ENCODE measurements at regions not wholly inside any gene's neighbourhood (a gene's known extent, or its start where the extent isn't known, plus 50 kb on each side); places are given as distances from the start of the nearest gene placed in this dataset.
A peak's percentile ranks its signal among the peaks of the same experiment; 100 is the strongest.

DNA sequence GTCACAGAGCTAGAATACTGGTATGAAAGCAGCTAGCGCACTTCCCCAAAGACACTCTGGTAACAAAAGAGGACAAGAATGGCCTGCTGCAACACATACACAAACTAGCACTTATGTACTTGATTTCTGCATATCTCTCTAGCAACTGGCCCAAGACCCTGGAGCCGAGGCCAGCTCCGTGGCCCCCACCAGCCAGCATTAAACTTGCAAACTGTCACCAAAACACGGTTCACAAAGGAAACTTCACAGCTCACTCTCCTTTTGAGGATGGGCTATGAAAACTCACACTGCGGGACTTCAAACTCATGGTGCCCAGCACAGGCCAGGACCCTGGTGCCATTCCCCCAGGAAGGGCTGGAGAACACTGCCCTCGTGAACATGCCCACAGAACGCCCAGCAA is 115.9 kb upstream of the RPS6KA2 start:
- 86 to 94% (median 93%) methylated on average over 7 of the region's 7 CpGs for WGBS, 3 donors
- intact Hi-C loops (cut with DNase I): no loop called here

DNA sequence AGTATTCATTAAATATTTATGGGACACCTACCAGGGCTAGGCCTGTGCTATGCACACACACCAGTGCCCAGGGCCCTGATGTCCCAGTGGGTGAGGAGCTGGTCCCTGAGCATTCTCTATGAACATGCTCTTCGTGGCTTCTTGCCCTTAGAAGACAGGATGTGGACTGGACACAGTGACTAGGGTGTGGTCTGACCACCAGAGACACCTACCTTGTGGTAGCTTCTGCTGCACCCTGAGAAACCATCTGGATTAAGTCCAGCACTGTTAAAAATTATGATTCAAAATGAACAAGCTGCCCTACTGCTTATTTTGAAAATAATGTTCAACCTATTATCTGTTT is 112.9 kb upstream of the RPS6KA2 start:
- intact Hi-C loops (cut with DNase I): no loop called here
- TF ChIP-seq, protein P1, sequence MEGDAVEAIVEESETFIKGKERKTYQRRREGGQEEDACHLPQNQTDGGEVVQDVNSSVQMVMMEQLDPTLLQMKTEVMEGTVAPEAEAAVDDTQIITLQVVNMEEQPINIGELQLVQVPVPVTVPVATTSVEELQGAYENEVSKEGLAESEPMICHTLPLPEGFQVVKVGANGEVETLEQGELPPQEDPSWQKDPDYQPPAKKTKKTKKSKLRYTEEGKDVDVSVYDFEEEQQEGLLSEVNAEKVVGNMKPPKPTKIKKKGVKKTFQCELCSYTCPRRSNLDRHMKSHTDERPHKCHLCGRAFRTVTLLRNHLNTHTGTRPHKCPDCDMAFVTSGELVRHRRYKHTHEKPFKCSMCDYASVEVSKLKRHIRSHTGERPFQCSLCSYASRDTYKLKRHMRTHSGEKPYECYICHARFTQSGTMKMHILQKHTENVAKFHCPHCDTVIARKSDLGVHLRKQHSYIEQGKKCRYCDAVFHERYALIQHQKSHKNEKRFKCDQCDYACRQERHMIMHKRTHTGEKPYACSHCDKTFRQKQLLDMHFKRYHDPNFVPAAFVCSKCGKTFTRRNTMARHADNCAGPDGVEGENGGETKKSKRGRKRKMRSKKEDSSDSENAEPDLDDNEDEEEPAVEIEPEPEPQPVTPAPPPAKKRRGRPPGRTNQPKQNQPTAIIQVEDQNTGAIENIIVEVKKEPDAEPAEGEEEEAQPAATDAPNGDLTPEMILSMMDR (IDR thresholded peaks at IDR 0.05): no peak
- H3K36me3 ChIP-seq (ENCODE audit: insufficient read depth in 1 of 2, low read depth in 1 of 2): no peaks in the 10 kb centered on the region
- H3K4me3 ChIP-seq: no peak overlapping the region
- ATAC-seq (no peak), DNase-seq (no peak)
- no peak overlapping the region for H3K27ac ChIP-seq
- H3K4me1 ChIP-seq: no peaks in the 10 kb centered on the region
- peaks cover 0 to 2% (median 0%) of the 10 kb centered on the region in 3 donors for H3K27me3 ChIP-seq (ENCODE audit: insufficient read depth in 3 of 3, low read length in 2 of 3)
- WGBS, 3 donors: 57 to 68% (median 63%) methylated on average over 1 of the region's 1 CpG
- no peaks in the 10 kb centered on the region for H3K9me3 ChIP-seq

More for the DNA sequence above, 115.9 kb upstream of the RPS6KA2 start:
- TF ChIP-seq, protein P1 (IDR thresholded peaks at IDR 0.05): no peak
- peaks cover 0 to 6% (median 0%) of the 10 kb centered on the region in 3 donors for H3K27me3 ChIP-seq (ENCODE audit: insufficient read depth in 3 of 3, low read length in 2 of 3)
- DNase-seq: no peak
- H3K9me3 ChIP-seq: no peaks in the 10 kb centered on the region
- no peak overlapping the region for H3K27ac ChIP-seq
- H3K36me3 ChIP-seq (ENCODE audit: insufficient read depth in 1 of 2, low read depth in 1 of 2): no peaks in the 10 kb centered on the region
- H3K4me3 ChIP-seq: no peak overlapping the region
- no peaks in the 10 kb centered on the region for H3K4me1 ChIP-seq
- no peak for ATAC-seq

DNA sequence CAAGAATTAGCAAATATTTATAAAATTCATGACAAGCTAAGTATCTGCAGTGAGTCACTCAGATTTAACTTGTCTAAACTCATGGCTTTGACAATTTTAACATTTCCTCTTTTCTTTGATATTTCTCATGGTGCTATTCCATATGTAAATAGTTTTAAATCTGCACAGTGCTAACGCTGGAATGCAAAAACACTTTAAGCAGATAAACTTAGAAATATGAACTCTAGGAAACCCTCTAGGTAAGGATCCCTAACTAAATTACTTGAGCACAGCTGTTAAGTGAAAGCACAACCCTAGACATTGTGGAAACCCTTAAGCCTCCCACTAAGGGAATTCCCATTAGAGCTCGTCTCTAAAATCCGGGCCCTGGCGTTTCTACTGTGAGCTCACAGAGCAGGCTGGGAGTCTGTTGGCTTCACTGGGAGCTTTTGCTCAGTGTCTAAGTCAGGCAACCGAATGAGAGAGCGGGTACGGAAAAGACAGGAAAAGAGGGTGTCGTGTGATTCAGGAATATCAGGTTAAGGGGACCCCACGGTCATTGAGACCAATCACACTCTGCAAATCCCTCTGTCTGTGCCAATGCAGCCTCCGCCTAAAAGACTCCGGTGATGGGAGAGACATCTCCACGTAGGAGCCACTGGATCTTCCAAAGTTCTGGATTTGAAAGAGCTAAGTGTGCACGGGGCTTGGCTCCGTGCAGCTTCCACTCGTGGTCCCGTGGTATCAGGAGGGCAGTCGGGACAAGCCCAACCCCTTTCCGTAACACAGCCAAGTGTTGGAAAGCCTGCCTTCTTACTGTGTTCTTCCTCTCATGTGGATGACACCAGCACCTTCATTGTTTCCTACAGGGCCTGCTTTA is 112.3 kb upstream of the RPS6KA2 start:
- no peaks in the 10 kb centered on the region for H3K36me3 ChIP-seq (ENCODE audit: insufficient read depth in 1 of 2, low read depth in 1 of 2)
- no peaks in the 10 kb centered on the region for H3K9me3 ChIP-seq
- H3K27me3 ChIP-seq (ENCODE audit: insufficient read depth in 3 of 3, low read length in 2 of 3): peaks cover 0 to 2% (median 0%) of the 10 kb centered on the region in 3 donors
- intact Hi-C loops (cut with DNase I): no loop called here
- DNase-seq: no peak
- no peak overlapping the region for H3K27ac ChIP-seq
- no peaks in the 10 kb centered on the region for H3K4me1 ChIP-seq
- H3K4me3 ChIP-seq: no peak overlapping the region
- TF ChIP-seq, protein P1 (IDR thresholded peaks at IDR 0.05): no peak
- 70 to 74% (median 74%) methylated on average over 18 of the region's 18 CpGs for WGBS, 3 donors
- no peak for ATAC-seq

DNA sequence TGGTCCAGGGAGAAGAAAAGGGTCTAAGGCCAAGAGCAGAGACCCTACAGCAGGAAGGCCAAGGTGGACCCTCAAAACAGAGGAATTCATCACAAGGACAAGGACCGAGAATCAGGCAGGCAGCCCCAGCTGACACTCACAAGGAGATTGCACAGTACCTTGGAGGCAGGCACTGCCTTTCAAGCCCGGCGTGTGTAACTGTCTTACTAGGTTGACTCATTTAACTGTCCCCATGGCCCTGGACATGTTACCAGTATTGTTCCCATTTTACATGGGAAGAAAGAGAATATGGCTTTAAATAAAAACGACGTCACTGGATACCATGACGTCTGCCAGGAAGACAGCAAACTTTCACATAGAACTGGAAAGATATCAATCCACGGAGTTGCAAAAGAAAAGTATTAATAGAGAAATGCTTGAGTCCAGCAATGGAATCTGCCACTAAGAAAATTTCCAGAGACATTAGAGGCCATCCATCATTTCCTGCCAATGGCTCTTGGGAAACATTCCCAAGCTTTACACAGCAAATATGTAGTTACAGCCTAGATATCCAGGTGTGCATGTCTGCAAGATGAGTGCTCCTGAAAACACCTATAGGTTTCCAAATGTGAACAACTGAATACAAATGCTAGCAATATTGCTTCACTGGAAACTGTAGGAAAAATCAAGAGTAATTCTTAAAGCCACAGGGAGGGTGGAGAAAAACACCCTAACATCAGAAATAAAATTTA is 111.5 kb upstream of the RPS6KA2 start:
- Histone ChIP-seq H3K4me1 (no peaks in the 10 kb centered on the region), H3K27me3 (ENCODE audit: insufficient read depth in 3 of 3, low read length in 2 of 3) (no peaks in the 10 kb centered on the region), H3K4me3 (no peak overlapping the region), H3K9me3 (no peaks in the 10 kb centered on the region), H3K36me3 (ENCODE audit: insufficient read depth in 1 of 2, low read depth in 1 of 2) (no peaks in the 10 kb centered on the region), H3K27ac (no peak overlapping the region)
- no peak for DNase-seq
- TF ChIP-seq, protein P1 (IDR thresholded peaks at IDR 0.05): no peak
- intact Hi-C loops (cut with DNase I): no loop called here
- ATAC-seq: peak in 1 of 4 donors; percentile 41
- WGBS, 3 donors: 64 to 75% (median 64%) methylated on average over 7 of the region's 7 CpGs

Data from psoas muscle (tissue), 7 donors.